HCT116 (cell line): ENCODE measurements at regions not wholly inside any gene's neighbourhood (a gene's known extent, or its start where the extent isn't known, plus 50 kb on each side); places are given as distances from the start of the nearest gene placed in this dataset.
A peak's percentile ranks its signal among the peaks of the same experiment; 100 is the strongest.

Experiments used
- ATAC-seq: fragments of 200-7000 bp; cut with Tn5 transposase; 2 replicates; pipeline ENCODE4 v1.9.1; 2020; ENCODE audit warnings: mild to moderate bottlenecking, moderate library complexity
- BruUV-seq: library from RNA; stranded (reverse); fragments of 400-500 nt; replicated peaks from 2 replicates; lab custom pipeline; 2021; lab: Mats Ljungman, UMichigan
- CTCF ChIA-PET: fragments of 300-600 bp; sonication (Branson Sonifier 250); formaldehyde crosslinking; loops from one replicate; lab custom pipeline; 2021; ENCODE audit warnings: antibody characterized with exemption; lab: Charles Lee
- POLR2A ChIA-PET: fragments of 300-600, 350-600 bp; sonication (Branson Sonifier 250); formaldehyde crosslinking; loops from one replicate; lab custom pipeline; 2021; ENCODE audit warnings: antibody characterized with exemption; lab: Charles Lee
- RAD21 ChIA-PET, 2 experiments: fragments of 300-600 bp; sonication (Branson Sonifier 250); formaldehyde crosslinking; loops; one replicate each; lab custom pipeline; 2023; ENCODE audit warnings: low total read pairs in 2 of 2; ENCODE audit not compliant: uncharacterized antibody in 2 of 2, unreplicated experiment in 2 of 2, low non-redundant PET in 1 of 2; lab: Charles Lee
- DNase-seq: peaks from one replicate; pipeline ENCODE4 v3.0.0-alpha.2; 2010; ENCODE audit warnings: low read depth, low spot score
- H2AFZ ChIP-seq: fragments of 200-600 bp; shearing (Covaris generic), sonication (generic); 2 replicates; pipeline ENCODE4 v1.6.1; 2017; ENCODE audit warnings: low read depth, mixed run types, mixed read lengths, antibody characterized with exemption, low read length; ENCODE audit not compliant: poor library complexity, severe bottlenecking
- H3K27ac ChIP-seq: 2 replicates; pipeline ENCODE4 v1.5.1; 2012; ENCODE audit warnings: low read depth, low read length
- H3K27me3 ChIP-seq: fragments of 200-600 bp; sonication (generic); 2 replicates; pipeline ENCODE4 v1.6.1; 2016; ENCODE audit warnings: mixed run types, low read length, mixed read lengths; ENCODE audit not compliant: insufficient read depth
- H3K36me3 ChIP-seq, 2 experiments: fragments of 200-500 bp in 1 of 2; fragments of 200-600 bp in 1 of 2; sonication (Bioruptor generic) in 1 of 2; sonication (generic) in 1 of 2; 2 replicates each; pipeline versions ENCODE4 v1.5.1 to v1.6.1; 2014 to 2016; ENCODE audit warnings: low read length in 2 of 2, inconsistent platforms in 1 of 2, mixed read lengths in 1 of 2, mixed run types in 1 of 2; ENCODE audit not compliant: insufficient read depth in 2 of 2, control insufficient read depth in 1 of 2
- H3K4me1 ChIP-seq, 2 experiments: fragments of 200-600 bp in 1 of 2; sonication (generic) in 1 of 2; 2 replicates each; pipeline versions ENCODE4 v1.5.1 to v1.6.1; 2012 to 2017; ENCODE audit warnings: low read length in 2 of 2, inconsistent platforms in 1 of 2, mild to moderate bottlenecking in 1 of 2, mixed read lengths in 1 of 2, mixed run types in 1 of 2, moderate library complexity in 1 of 2; ENCODE audit not compliant: insufficient read depth in 2 of 2, control insufficient read depth in 1 of 2
- H3K4me2 ChIP-seq: fragments of 200-600 bp; sonication (generic); 2 replicates; pipeline ENCODE4 v1.6.1; 2017; ENCODE audit warnings: mixed run types, low read length, mixed read lengths
- H3K4me3 ChIP-seq, 2 experiments: fragments of 200-600 bp in 1 of 2; sonication (generic) in 1 of 2; replicated peaks in 1 of 2; 2 replicates each; pipeline ENCODE4 v1.5.1; 2011 to 2016; ENCODE audit warnings: low read length in 2 of 2, control low read depth in 1 of 2, low read depth in 1 of 2, mild to moderate bottlenecking in 1 of 2, mixed read lengths in 1 of 2, mixed run types in 1 of 2
- H3K79me2 ChIP-seq: fragments of 200-600 bp; sonication (generic); 2 replicates; pipeline ENCODE4 v1.6.1; 2017; ENCODE audit warnings: mild to moderate bottlenecking, mixed run types, low read length, moderate library complexity, mixed read lengths; ENCODE audit not compliant: insufficient read depth
- H3K9ac ChIP-seq: fragments of 200-600 bp; sonication (generic); 2 replicates; pipeline ENCODE4 v1.6.1; 2016; ENCODE audit warnings: low read length, mixed read lengths
- H3K9me2 ChIP-seq: fragments of 200-600 bp; sonication (generic), shearing (Covaris generic); 2 replicates; pipeline ENCODE4 v1.6.1; 2017; ENCODE audit warnings: mixed run types, mild to moderate bottlenecking, moderate library complexity; ENCODE audit not compliant: insufficient read depth
- H3K9me3 ChIP-seq, 2 experiments: fragments of 200-500 bp in 1 of 2; fragments of 200-600 bp in 1 of 2; sonication (Bioruptor generic) in 1 of 2; sonication (generic) in 1 of 2; 2 replicates each; pipeline ENCODE4 v1.6.1; 2014 to 2017; ENCODE audit warnings: low read length in 2 of 2, mixed read lengths in 2 of 2, inconsistent platforms in 1 of 2, low read depth in 1 of 2, mild to moderate bottlenecking in 1 of 2, mixed run types in 1 of 2, moderate library complexity in 1 of 2; ENCODE audit not compliant: control insufficient read depth in 1 of 2, insufficient read depth in 1 of 2
- H4K20me1 ChIP-seq: fragments of 200-600 bp; sonication (generic), shearing (Covaris generic); 2 replicates; pipeline ENCODE4 v1.6.1; 2017; ENCODE audit warnings: mixed run types, mild to moderate bottlenecking, moderate library complexity; ENCODE audit not compliant: insufficient read depth
- CEBPB ChIP-seq: IDR thresholded peaks from 2 replicates; pipeline ENCODE4 v1.6.1; 2012; ENCODE audit warnings: low read depth
- CTCF ChIP-seq, 3 experiments: fragments of 200-600 bp in 1 of 3; sonication (generic) in 1 of 3; IDR thresholded peaks in 2 of 3; conservative IDR thresholded peaks in 1 of 3; 2 replicates each; pipeline ENCODE4 v1.5.1; 2012 to 2017; ENCODE audit warnings: low read depth in 2 of 3, low read length in 2 of 3, antibody characterized with exemption in 1 of 3, borderline replicate concordance in 1 of 3, control low read depth in 1 of 3, mild to moderate bottlenecking in 1 of 3, mixed read lengths in 1 of 3, mixed run types in 1 of 3, moderate library complexity in 1 of 3; ENCODE audit not compliant: insufficient read depth in 1 of 3
- EZH2 ChIP-seq: fragments of 200-600 bp; sonication (generic); IDR thresholded peaks from 2 replicates; pipeline ENCODE4 v1.6.1; 2017; ENCODE audit warnings: antibody characterized with exemption, mixed run types
- MAX ChIP-seq: IDR thresholded peaks from 2 replicates; pipeline ENCODE4 v1.6.1; 2012
- POLR2A ChIP-seq: IDR thresholded peaks from 2 replicates; pipeline ENCODE4 v1.7.0; 2011; ENCODE audit warnings: borderline replicate concordance; ENCODE audit not compliant: insufficient read depth, insufficient read length; ENCODE audit errors: extremely low read depth
- RAD21 ChIP-seq: IDR thresholded peaks from 2 replicates; pipeline ENCODE4 v1.6.1; 2012; ENCODE audit warnings: low read depth, mild to moderate bottlenecking
- SIN3A ChIP-seq: IDR thresholded peaks from 2 replicates; pipeline ENCODE4 v1.6.1; 2012; ENCODE audit warnings: low read depth
- TCF7L2 ChIP-seq: IDR thresholded peaks from 2 replicates; pipeline ENCODE4 v1.7.0; 2011; ENCODE audit warnings: borderline replicate concordance, inconsistent platforms; ENCODE audit not compliant: insufficient read depth, insufficient read length; ENCODE audit errors: extremely low read depth
- ZFX ChIP-seq: fragments of 450-650 bp; IDR thresholded peaks from 2 replicates; pipeline ENCODE4 v1.6.1; 2017
- ZNF274 ChIP-seq: fragments of 200-500 bp; sonication (Bioruptor generic); IDR thresholded peaks from 2 replicates; pipeline ENCODE4 v1.6.1; 2014; ENCODE audit warnings: mild to moderate bottlenecking, low read depth, low read length, inconsistent platforms
- intact Hi-C: fragments of 100-400 bp; cut with micrococcal nuclease; formaldehyde crosslinking; loops from 2 replicates; pipeline ENCODE4 v1.10.0; 2022

GRCh38 chr2:203811491-203812221 lies 55.9 kb upstream of the CTLA4 start (continued):
- TF ChIP-seq CTCF (IDR thresholded peaks at IDR 0.05 in 2 of 3, conservative IDR thresholded peaks at IDR 0.05 in 1 of 3; ENCODE audit: borderline replicate concordance in 1 of 3, insufficient read depth in 1 of 3, low read depth in 2 of 3, low read length in 2 of 3) (no peak), ZFX (no peak)

- Histone ChIP-seq H4K20me1 (no peaks in the 10 kb centered on the region), H3K27me3 (no peaks in the 10 kb centered on the region), H3K9me3 (no peaks in the 10 kb centered on the region), H3K9me2 (no peaks in the 10 kb centered on the region), H2AFZ (peak overlapping the region; percentile 84), H3K79me2 (no peaks in the 10 kb centered on the region), H3K9ac (no peak overlapping the region), H3K36me3 (no peaks in the 10 kb centered on the region), H3K4me1 (peaks cover 4 to 25% of the 10 kb centered on the region in 2 experiments; a peak in 3 of 4 replicates), H3K4me2 (no peak overlapping the region), H3K27ac (no peak overlapping the region), H3K4me3 (no peak overlapping the region)
- TF ChIP-seq TCF7L2 (no peak), ZNF274 (no peak), RAD21 (no peak), MAX (no peak), ZFX (no peak), SIN3A (no peak), CEBPB (no peak), EZH2 (no peak), POLR2A (no peak)
- intact Hi-C loops, result no loop called here
- POLR2A ChIA-PET, result no interaction called here
- CTCF ChIA-PET, result interaction anchor here (0.8 to 1.6 kb wide), 2 partner anchors 328 to 586 kb away, joined by 3 to 6 read pairs; no protein-coding TSS in a partner anchor
- RAD21 ChIA-PET, result no interaction called here
- DNase-seq, result no peak
- no TSS peak for BruUV-seq
- no peak for ATAC-seq
These were observed 55.0 kb upstream of the CTLA4 start for GRCh38 chr2:203812294-203813221.
